ENCODE measurements at regions not wholly inside any gene's neighbourhood (a gene's known extent, or its start where the extent isn't known, plus 50 kb on each side); places are given as distances from the start of the nearest gene placed in this dataset.

GRCh38 chr12:67211029-67211428, 58.1 kb upstream of the CAND1 start:
- H3K79me2 ChIP-seq (ENCODE audit: insufficient read depth, low read length), result no peaks in the 10 kb centered on the region
- H3K9ac ChIP-seq (ENCODE audit: low read depth, low read length), result no peak overlapping the region
- no peak overlapping the region for H3K4me2 ChIP-seq (ENCODE audit: insufficient read depth, low read length)
- H3K4me3 ChIP-seq (ENCODE audit: low read depth in 1 of 2, low read length in 2 of 2), result no peak overlapping the region
- no peak for TF ChIP-seq CTCF (IDR thresholded peaks at IDR 0.05; ENCODE audit: borderline replicate concordance, extremely low read depth, low read length, poor library complexity, severe bottlenecking)
- TF ChIP-seq EZH2 (IDR thresholded peaks at IDR 0.05; ENCODE audit: borderline replicate concordance, low read depth, low read length, severe bottlenecking), result no peak
- no peaks in the 10 kb centered on the region for H4K20me1 ChIP-seq (ENCODE audit: insufficient read depth, low read length)
- ATAC-seq (ENCODE audit: insufficient read depth, low read depth) (no peak), DNase-seq (no peak)
- peaks cover 6% of the 10 kb centered on the region for H3K27me3 ChIP-seq (ENCODE audit: insufficient read depth, low read length, poor library complexity)
- no peaks in the 10 kb centered on the region for H3K36me3 ChIP-seq (ENCODE audit: insufficient read depth, low read length)
- H3K9me3 ChIP-seq (ENCODE audit: insufficient read depth, low read length, severe bottlenecking), result no peaks in the 10 kb centered on the region
- H3K27ac ChIP-seq (ENCODE audit: low read length), result no peak overlapping the region
- no peak overlapping the region for H2AFZ ChIP-seq (ENCODE audit: low read depth, low read length)
- H3K4me1 ChIP-seq (ENCODE audit: insufficient read depth, low read length), result no peaks in the 10 kb centered on the region

- Histone ChIP-seq H3K9me3 (ENCODE audit: insufficient read depth, low read length, severe bottlenecking) (no peaks in the 10 kb centered on the region), H3K79me2 (ENCODE audit: insufficient read depth, low read length) (no peaks in the 10 kb centered on the region), H3K36me3 (ENCODE audit: insufficient read depth, low read length) (no peaks in the 10 kb centered on the region), H3K4me2 (ENCODE audit: insufficient read depth, low read length) (no peak overlapping the region), H4K20me1 (ENCODE audit: insufficient read depth, low read length) (no peaks in the 10 kb centered on the region), H3K27me3 (ENCODE audit: insufficient read depth, low read length, poor library complexity) (peaks cover 6% of the 10 kb centered on the region), H3K9ac (ENCODE audit: low read depth, low read length) (no peak overlapping the region), H2AFZ (ENCODE audit: low read depth, low read length) (no peak overlapping the region), H3K4me1 (ENCODE audit: insufficient read depth, low read length) (no peaks in the 10 kb centered on the region), H3K4me3 (ENCODE audit: low read depth in 1 of 2, low read length in 2 of 2) (no peak overlapping the region), H3K27ac (ENCODE audit: low read length) (no peak overlapping the region)
- no peak for DNase-seq
- ATAC-seq (ENCODE audit: insufficient read depth, low read depth), result no peak
- TF ChIP-seq EZH2 (IDR thresholded peaks at IDR 0.05; ENCODE audit: borderline replicate concordance, low read depth, low read length, severe bottlenecking), result no peak
- TF ChIP-seq CTCF (IDR thresholded peaks at IDR 0.05; ENCODE audit: borderline replicate concordance, extremely low read depth, low read length, poor library complexity, severe bottlenecking), result no peak
Observed at GRCh38 chr12:67211494-67211893, 57.7 kb upstream of the CAND1 start.

GRCh38 chr12:67217647-67218046, 51.5 kb upstream of the CAND1 start:
- DNase-seq, result no peak
- H3K27me3 ChIP-seq (ENCODE audit: insufficient read depth, low read length, poor library complexity), result no peaks in the 10 kb centered on the region

More at GRCh38 chr12:67217647-67218046, 51.5 kb upstream of the CAND1 start:
- H2AFZ ChIP-seq (ENCODE audit: low read depth, low read length), result no peak overlapping the region
- no peak for TF ChIP-seq CTCF (IDR thresholded peaks at IDR 0.05; ENCODE audit: borderline replicate concordance, extremely low read depth, low read length, poor library complexity, severe bottlenecking)
- no peak for TF ChIP-seq EZH2 (IDR thresholded peaks at IDR 0.05; ENCODE audit: borderline replicate concordance, low read depth, low read length, severe bottlenecking)
- ATAC-seq (ENCODE audit: insufficient read depth, low read depth), result no peak
- no peaks in the 10 kb centered on the region for H3K4me1 ChIP-seq (ENCODE audit: insufficient read depth, low read length)
- H4K20me1 ChIP-seq (ENCODE audit: insufficient read depth, low read length), result no peaks in the 10 kb centered on the region
- H3K9ac ChIP-seq (ENCODE audit: low read depth, low read length), result no peak overlapping the region
- H3K36me3 ChIP-seq (ENCODE audit: insufficient read depth, low read length), result no peaks in the 10 kb centered on the region
- H3K27ac ChIP-seq (ENCODE audit: low read length), result no peak overlapping the region
- no peak overlapping the region for H3K4me2 ChIP-seq (ENCODE audit: insufficient read depth, low read length)
- no peaks in the 10 kb centered on the region for H3K79me2 ChIP-seq (ENCODE audit: insufficient read depth, low read length)
- H3K4me3 ChIP-seq (ENCODE audit: low read depth in 1 of 2, low read length in 2 of 2), result no peak overlapping the region
- H3K9me3 ChIP-seq (ENCODE audit: insufficient read depth, low read length, severe bottlenecking), result no peaks in the 10 kb centered on the region
